SH-SY5Y (cell line): ENCODE measurements at regions not wholly inside any gene's neighbourhood (a gene's known extent, or its start where the extent isn't known, plus 50 kb on each side); places are given as distances from the start of the nearest gene placed in this dataset.

Experiments
- GATA2 ChIP-seq: IDR thresholded peaks from 2 replicates; pipeline ENCODE4 v1.6.1; 2011; ENCODE audit warnings: mild to moderate bottlenecking, low read depth, low read length
- GATA3 ChIP-seq: IDR thresholded peaks from 2 replicates; pipeline ENCODE4 v1.6.1; 2011; ENCODE audit warnings: low read depth, mild to moderate bottlenecking, low read length, moderate library complexity

- TF ChIP-seq GATA2 = no peak
- TF ChIP-seq GATA3 = no peak
Measured at GRCh38 chr4:137299281-137299680, 233.0 kb downstream of the PCDH18 start.
